Type B pancreatic cell (in vitro differentiated cells): ENCODE measurements at regions not wholly inside any gene's neighbourhood (a gene's known extent, or its start where the extent isn't known, plus 50 kb on each side); places are given as distances from the start of the nearest gene placed in this dataset.
"Not testable (repeated sequence)": the region's sequence is repeated elsewhere in the genome, so short reads cannot be mapped to it uniquely, and the experiment has no call there.

Source experiments
- DNase-seq: peaks from one replicate; pipeline ENCODE4 v3.0.0; 2021; ENCODE audit warnings: mixed read lengths; ENCODE audit not compliant: unreplicated experiment; ENCODE audit errors: extremely low spot score
- H3K27ac Mint-ChIP-seq: 2 replicates; pipeline ENCODE4 v1.8.0; 2021; ENCODE audit warnings: mild to moderate bottlenecking, mixed read lengths
- H3K27me3 Mint-ChIP-seq: 2 replicates; pipeline ENCODE4 v1.8.0; 2021; ENCODE audit warnings: mixed read lengths
- H3K36me3 Mint-ChIP-seq: 2 replicates; pipeline ENCODE4 v1.8.0; 2021; ENCODE audit warnings: mixed read lengths
- H3K4me1 Mint-ChIP-seq: one replicate; pipeline ENCODE4 v1.8.0; 2021; ENCODE audit warnings: mixed read lengths; ENCODE audit not compliant: unreplicated experiment
- H3K4me3 Mint-ChIP-seq: 2 replicates; pipeline ENCODE4 v1.8.0; 2021; ENCODE audit warnings: mild to moderate bottlenecking, mixed read lengths
- H3K9me3 Mint-ChIP-seq: 2 replicates; pipeline ENCODE4 v1.8.0; 2021; ENCODE audit warnings: mixed read lengths
- CTCF ChIP-seq: fragments of 200-600 bp; sonication (generic); conservative IDR thresholded peaks from 2 replicates; pipeline ENCODE4 v1.5.0; 2021; ENCODE audit warnings: antibody characterized with exemption, mild to moderate bottlenecking

GRCh38 chr16:58882292-58882691 is 148.2 kb upstream of the GOT2 start:
- TF ChIP-seq CTCF: no peak
- Mint-ChIP-seq H3K27ac (no peak overlapping the region), H3K4me1 (no peaks in the 10 kb centered on the region), H3K36me3 (no peaks in the 10 kb centered on the region), H3K27me3 (no peaks in the 10 kb centered on the region), H3K4me3 (no peak overlapping the region), H3K9me3 (peaks cover 4% of the 10 kb centered on the region)
- no peak for DNase-seq

- H3K36me3 Mint-ChIP-seq, H3K9me3 Mint-ChIP-seq, H3K4me1 Mint-ChIP-seq, DNase-seq, H3K27ac Mint-ChIP-seq, H3K27me3 Mint-ChIP-seq, H3K4me3 Mint-ChIP-seq: not testable (repeated sequence)
These were observed 144.5 kb upstream of the GOT2 start for GRCh38 chr16:58878641-58879040.

GRCh38 chr16:58866935-58867334 is 132.8 kb upstream of the GOT2 start:
- H3K4me1 Mint-ChIP-seq: no peaks in the 10 kb centered on the region
- no peaks in the 10 kb centered on the region for H3K9me3 Mint-ChIP-seq
- no peak for DNase-seq
- no peaks in the 10 kb centered on the region for H3K36me3 Mint-ChIP-seq
- H3K27ac Mint-ChIP-seq: no peak overlapping the region
- peaks cover 8% of the 10 kb centered on the region for H3K27me3 Mint-ChIP-seq
- TF ChIP-seq CTCF: no peak
- no peak overlapping the region for H3K4me3 Mint-ChIP-seq

- no peak for TF ChIP-seq CTCF
- no peak for DNase-seq
- Mint-ChIP-seq H3K4me3 (no peak overlapping the region), H3K4me1 (no peaks in the 10 kb centered on the region), H3K27me3 (peaks cover 8% of the 10 kb centered on the region), H3K27ac (no peak overlapping the region), H3K36me3 (no peaks in the 10 kb centered on the region), H3K9me3 (no peaks in the 10 kb centered on the region)
These were observed 129.6 kb upstream of the GOT2 start for GRCh38 chr16:58863761-58864160.

GRCh38 chr16:58863042-58863441 is 128.9 kb upstream of the GOT2 start:
- no peak for DNase-seq
- TF ChIP-seq CTCF: no peak
- Mint-ChIP-seq H3K27me3 (peaks cover 3% of the 10 kb centered on the region), H3K27ac (no peak overlapping the region), H3K9me3 (no peaks in the 10 kb centered on the region), H3K4me1 (no peaks in the 10 kb centered on the region), H3K36me3 (no peaks in the 10 kb centered on the region), H3K4me3 (no peak overlapping the region)

- H3K4me1 Mint-ChIP-seq: no peaks in the 10 kb centered on the region
- no peaks in the 10 kb centered on the region for H3K36me3 Mint-ChIP-seq
- H3K9me3 Mint-ChIP-seq: no peaks in the 10 kb centered on the region
- TF ChIP-seq CTCF: no peak
- no peak overlapping the region for H3K27ac Mint-ChIP-seq
- H3K4me3 Mint-ChIP-seq: no peak overlapping the region
- H3K27me3 Mint-ChIP-seq: peaks cover 2% of the 10 kb centered on the region
- no peak for DNase-seq
These were observed 128.4 kb upstream of the GOT2 start for GRCh38 chr16:58862334-58863021.
